OCI-LY1 (cell line): ENCODE measurements at regions not wholly inside any gene's neighbourhood (a gene's known extent, or its start where the extent isn't known, plus 50 kb on each side); places are given as distances from the start of the nearest gene placed in this dataset.

Experiments
- CTCF ChIP-seq: fragments of 200-600 bp; sonication (generic), shearing (Covaris generic); IDR thresholded peaks from 2 replicates; pipeline ENCODE4 v1.5.1; 2017; ENCODE audit warnings: mild to moderate bottlenecking, antibody characterized with exemption, low read length, moderate library complexity, mixed read lengths
- EZH2 ChIP-seq: fragments of 200-600 bp; sonication (generic), shearing (Covaris generic); IDR thresholded peaks from 2 replicates; pipeline ENCODE4 v1.8.0; 2017; ENCODE audit warnings: borderline replicate concordance, mixed run types, mild to moderate bottlenecking, antibody characterized with exemption, low read length, moderate library complexity, mixed read lengths

GRCh38 chr15:81899024-81899423, 146.8 kb downstream of the MEX3B start:
- no peak for TF ChIP-seq CTCF
- TF ChIP-seq EZH2, result no peak
